ENCODE measurements at regions not wholly inside any gene's neighbourhood (a gene's known extent, or its start where the extent isn't known, plus 50 kb on each side); places are given as distances from the start of the nearest gene placed in this dataset.

- no peak for DNase-seq (ENCODE audit: low spot score)
- intact Hi-C loops (cut with DNase I) = no loop called here
Observed at GRCh38 chr7:50184271-50184990, 91.4 kb upstream of the ZPBP start.

GRCh38 chr7:50182759-50183158 is 89.7 kb upstream of the ZPBP start:
- intact Hi-C loops (cut with DNase I) = no loop called here
- no peak for DNase-seq (ENCODE audit: low spot score)

GRCh38 chr7:50181081-50181480 is 88.0 kb upstream of the ZPBP start:
- DNase-seq (ENCODE audit: low spot score) = no peak
- intact Hi-C loops (cut with DNase I) = no loop called here

GRCh38 chr7:50178166-50178565 is 85.1 kb upstream of the ZPBP start:
- intact Hi-C loops (cut with DNase I) = no loop called here
- DNase-seq (ENCODE audit: low spot score) = no peak

- intact Hi-C loops (cut with DNase I) = no loop called here
- no peak for DNase-seq (ENCODE audit: low spot score)
Observed at GRCh38 chr7:50174948-50175347, 81.9 kb upstream of the ZPBP start.

GRCh38 chr7:50166997-50167965 is 74.2 kb upstream of the ZPBP start:
- intact Hi-C loops (cut with DNase I) = no loop called here
- DNase-seq (ENCODE audit: low spot score) = no peak

- no peak for DNase-seq (ENCODE audit: low spot score)
- intact Hi-C loops (cut with DNase I) = no loop called here
Observed at GRCh38 chr7:50164559-50165170, 71.6 kb upstream of the ZPBP start.

GRCh38 chr7:50160206-50160605 is 67.2 kb upstream of the ZPBP start:
- intact Hi-C loops (cut with DNase I) = no loop called here
- no peak for DNase-seq (ENCODE audit: low spot score)

- DNase-seq (ENCODE audit: low spot score) = no peak
- intact Hi-C loops (cut with DNase I) = no loop called here
Observed at GRCh38 chr7:50159154-50159553, 66.1 kb upstream of the ZPBP start.

- intact Hi-C loops (cut with DNase I) = no loop called here
- DNase-seq (ENCODE audit: low spot score) = no peak
Observed at GRCh38 chr7:50156706-50157105, 63.7 kb upstream of the ZPBP start.

GRCh38 chr7:50156163-50156562 is 63.1 kb upstream of the ZPBP start:
- intact Hi-C loops (cut with DNase I) = no loop called here
- no peak for DNase-seq (ENCODE audit: low spot score)

- intact Hi-C loops (cut with DNase I) = no loop called here
- DNase-seq (ENCODE audit: low spot score) = no peak
Observed at GRCh38 chr7:50155755-50156154, 62.7 kb upstream of the ZPBP start.

GRCh38 chr7:50153995-50154394 is 60.9 kb upstream of the ZPBP start:
- intact Hi-C loops (cut with DNase I) = no loop called here
- no peak for DNase-seq (ENCODE audit: low spot score)

GRCh38 chr7:50153148-50153547 is 60.1 kb upstream of the ZPBP start:
- intact Hi-C loops (cut with DNase I) = no loop called here
- no peak for DNase-seq (ENCODE audit: low spot score)

- DNase-seq (ENCODE audit: low spot score) = no peak
- intact Hi-C loops (cut with DNase I) = no loop called here
Observed at GRCh38 chr7:50152486-50152885, 59.4 kb upstream of the ZPBP start.

- intact Hi-C loops (cut with DNase I) = no loop called here
- no peak for DNase-seq (ENCODE audit: low spot score)
Observed at GRCh38 chr7:50151661-50152060, 58.6 kb upstream of the ZPBP start.

GRCh38 chr7:50151001-50151400 is 58.0 kb upstream of the ZPBP start:
- intact Hi-C loops (cut with DNase I) = no loop called here
- DNase-seq (ENCODE audit: low spot score) = no peak

GRCh38 chr7:50149369-50149768 is 56.3 kb upstream of the ZPBP start:
- no peak for DNase-seq (ENCODE audit: low spot score)
- intact Hi-C loops (cut with DNase I) = no loop called here

- DNase-seq (ENCODE audit: low spot score) = no peak
- intact Hi-C loops (cut with DNase I) = no loop called here
Observed at GRCh38 chr7:50147951-50148808, 55.1 kb upstream of the ZPBP start.

GRCh38 chr7:50146692-50147091 is 53.6 kb upstream of the ZPBP start:
- intact Hi-C loops (cut with DNase I) = no loop called here
- DNase-seq (ENCODE audit: low spot score) = no peak
